Keratinocyte (primary cell): ENCODE measurements at regions not wholly inside any gene's neighbourhood (a gene's known extent, or its start where the extent isn't known, plus 50 kb on each side); places are given as distances from the start of the nearest gene placed in this dataset.

Source experiments
- DNase-seq: peaks from one replicate; pipeline ENCODE4 v3.0.0-alpha.2; 2011; ENCODE audit warnings: low read depth, missing footprints, low spot score
- FAIRE-seq: peaks from 2 replicates; lab custom pipeline; 2011; peaks lifted over from hg19 to GRCh38; lab: Jason Lieb, UNC
- H2AFZ ChIP-seq: 2 replicates; pipeline ENCODE4 v1.6.0; 2012; ENCODE audit warnings: low read length, control low read depth, inconsistent platforms; ENCODE audit not compliant: control insufficient read depth
- H3K27ac ChIP-seq: 2 replicates; pipeline ENCODE4 v1.5.1; 2011; ENCODE audit warnings: low read length; ENCODE audit not compliant: control insufficient read depth, insufficient read depth
- H3K27me3 ChIP-seq: 3 replicates; pipeline ENCODE4 v1.6.0; 2011; ENCODE audit warnings: low read length; ENCODE audit not compliant: control insufficient read depth, insufficient read depth; ENCODE audit errors: extremely low read depth
- H3K36me3 ChIP-seq, 2 experiments: 2 replicates in 1 of 2; 3 replicates in 1 of 2; pipeline ENCODE4 v1.5.1; 2011; ENCODE audit warnings: low read length in 2 of 2, mild to moderate bottlenecking in 1 of 2; ENCODE audit not compliant: control insufficient read depth in 2 of 2, insufficient read depth in 2 of 2; ENCODE audit errors: extremely low read depth in 1 of 2
- H3K4me1 ChIP-seq: 3 replicates; pipeline ENCODE4 v1.5.1; 2011; ENCODE audit warnings: low read length; ENCODE audit not compliant: control insufficient read depth, insufficient read depth; ENCODE audit errors: extremely low read depth
- H3K4me2 ChIP-seq: 3 replicates; pipeline ENCODE4 v1.6.0; 2011; ENCODE audit warnings: low read depth, low read length; ENCODE audit not compliant: control insufficient read depth, insufficient read depth; ENCODE audit errors: extremely low read depth
- H3K4me3 ChIP-seq, 3 experiments: fragments of 200-600 bp in 1 of 3; sonication (generic) in 1 of 3; 2 replicates in 2 of 3; 3 replicates in 1 of 3; pipeline ENCODE4 v1.5.1; 2011 to 2016; ENCODE audit warnings: low read length in 3 of 3, mild to moderate bottlenecking in 3 of 3, control low read depth in 2 of 3, inconsistent platforms in 1 of 3, low read depth in 1 of 3, mixed read lengths in 1 of 3, mixed run types in 1 of 3, moderate library complexity in 1 of 3; ENCODE audit not compliant: control insufficient read depth in 2 of 3, insufficient read depth in 2 of 3; ENCODE audit errors: extremely low read depth in 1 of 3
- H3K79me2 ChIP-seq: 2 replicates; pipeline ENCODE4 v1.6.0; 2012; ENCODE audit warnings: low read length; ENCODE audit not compliant: control insufficient read depth, insufficient read depth
- H3K9ac ChIP-seq: 3 replicates; pipeline ENCODE4 v1.6.0; 2011; ENCODE audit warnings: low read length; ENCODE audit not compliant: control insufficient read depth, insufficient read depth; ENCODE audit errors: extremely low read depth
- H3K9me1 ChIP-seq: 3 replicates; pipeline ENCODE4 v1.6.0; 2011; ENCODE audit warnings: low read length; ENCODE audit not compliant: control insufficient read depth, insufficient read depth; ENCODE audit errors: extremely low read depth
- H3K9me3 ChIP-seq: 2 replicates; pipeline ENCODE4 v1.5.1; 2012; ENCODE audit warnings: low read depth, low read length; ENCODE audit not compliant: control insufficient read depth
- H4K20me1 ChIP-seq: 3 replicates; pipeline ENCODE4 v1.6.0; 2011; ENCODE audit warnings: low read length; ENCODE audit not compliant: control insufficient read depth, insufficient read depth; ENCODE audit errors: extremely low read depth
- CTCF ChIP-seq, 3 experiments: IDR thresholded peaks in 1 of 3; conservative IDR thresholded peaks in 1 of 3; optimal IDR thresholded peaks in 1 of 3; 2 replicates in 2 of 3; 3 replicates in 1 of 3; pipeline versions ENCODE3 to v1.5.1; 2011; ENCODE audit warnings: low read length in 3 of 3, mild to moderate bottlenecking in 3 of 3, moderate library complexity in 2 of 3, control low read depth in 1 of 3, inconsistent platforms in 1 of 3; ENCODE audit not compliant: insufficient read depth in 2 of 3; ENCODE audit errors: extremely low read depth in 1 of 3
- EZH2 ChIP-seq: IDR thresholded peaks from one replicate; pipeline ENCODE4 v1.6.1; 2012; ENCODE audit warnings: inconsistent platforms, mild to moderate bottlenecking, low read length, moderate library complexity
- dilution Hi-C: fragments of 300-500 bp; cut with MboI; formaldehyde crosslinking; loops from one replicate; pipeline ENCODE4 v1.7.0; 2020; ENCODE audit warnings: low sequenced_read_pairs; ENCODE audit not compliant: extremely low pct_ligation_motif_present

GRCh38 chr1:101139821-101140718 lies 96.7 kb upstream of the S1PR1 start:
- no peak overlapping the region for H3K27ac ChIP-seq
- no peaks in the 10 kb centered on the region for H3K4me1 ChIP-seq
- no peak overlapping the region for H3K4me2 ChIP-seq
- H3K79me2 ChIP-seq, result no peaks in the 10 kb centered on the region
- dilution Hi-C loops, result no loop called here
- H3K9ac ChIP-seq, result no peak overlapping the region
- no peak overlapping the region for H3K4me3 ChIP-seq
- H3K9me1 ChIP-seq, result no peaks in the 10 kb centered on the region
- DNase-seq (no peak), FAIRE-seq (no peak)
- TF ChIP-seq CTCF (optimal IDR thresholded peaks at IDR 0.05 in 1 of 3, IDR thresholded peaks at IDR 0.05 in 1 of 3, conservative IDR thresholded peaks at IDR 0.05 in 1 of 3; ENCODE audit: extremely low read depth in 1 of 3, insufficient read depth in 2 of 3, low read length in 3 of 3) (no peak), EZH2 (no peak)
- H3K27me3 ChIP-seq, result no peaks in the 10 kb centered on the region
- no peaks in the 10 kb centered on the region for H3K9me3 ChIP-seq
- H4K20me1 ChIP-seq, result no peaks in the 10 kb centered on the region
- no peaks in the 10 kb centered on the region for H3K36me3 ChIP-seq
- no peak overlapping the region for H2AFZ ChIP-seq

GRCh38 chr1:101139130-101139529 lies 97.7 kb upstream of the S1PR1 start:
- dilution Hi-C loops, result no loop called here
- no peak for FAIRE-seq

More at GRCh38 chr1:101139130-101139529, 97.7 kb upstream of the S1PR1 start:
- Histone ChIP-seq H2AFZ (no peak overlapping the region), H3K4me2 (no peak overlapping the region), H4K20me1 (no peaks in the 10 kb centered on the region), H3K4me3 (no peak overlapping the region), H3K9me3 (no peaks in the 10 kb centered on the region), H3K36me3 (no peaks in the 10 kb centered on the region), H3K27ac (no peak overlapping the region), H3K79me2 (no peaks in the 10 kb centered on the region), H3K9me1 (no peaks in the 10 kb centered on the region), H3K27me3 (no peaks in the 10 kb centered on the region), H3K9ac (no peak overlapping the region), H3K4me1 (no peaks in the 10 kb centered on the region)
- no peak for TF ChIP-seq CTCF (optimal IDR thresholded peaks at IDR 0.05 in 1 of 3, IDR thresholded peaks at IDR 0.05 in 1 of 3, conservative IDR thresholded peaks at IDR 0.05 in 1 of 3; ENCODE audit: extremely low read depth in 1 of 3, insufficient read depth in 2 of 3, low read length in 3 of 3)
- no peak for TF ChIP-seq EZH2
- DNase-seq, result no peak
